ENCODE measurements at regions not wholly inside any gene's neighbourhood (a gene's known extent, or its start where the extent isn't known, plus 50 kb on each side); places are given as distances from the start of the nearest gene placed in this dataset.
"Not testable (repeated sequence)": the region's sequence is repeated elsewhere in the genome, so short reads cannot be mapped to it uniquely, and the experiment has no call there.

DNA sequence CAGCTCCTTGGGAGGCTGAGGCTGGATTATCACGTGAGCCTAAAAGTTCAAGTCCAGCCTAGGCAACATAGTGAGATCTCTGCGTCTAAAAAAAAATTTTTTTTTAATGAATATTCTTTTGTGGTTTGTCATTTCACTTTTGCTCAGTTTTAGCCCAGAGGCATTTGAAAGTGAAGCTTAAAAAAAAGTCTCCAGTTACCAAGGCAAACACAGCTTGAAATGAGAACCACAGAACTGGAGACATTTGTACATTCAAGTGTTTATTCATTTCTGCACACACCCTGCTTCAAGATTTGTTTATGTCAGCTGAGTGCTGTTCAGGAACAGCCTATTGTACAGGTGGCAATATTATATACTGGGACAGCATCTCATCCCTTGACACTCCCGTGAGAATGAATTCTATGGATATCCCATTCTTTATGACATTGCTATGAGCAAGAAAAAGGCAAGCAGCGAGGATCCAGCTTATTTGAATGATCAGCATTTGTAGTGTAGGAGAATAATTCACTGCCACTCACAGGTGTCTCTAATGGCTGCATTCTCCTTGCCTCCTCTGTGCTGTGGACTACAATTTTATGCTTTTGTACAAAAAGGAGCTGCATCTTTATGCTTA, 444.8 kb upstream of the GRM7 start:
- H3K27ac Mint-ChIP-seq = no peak overlapping the region
- peaks cover 4% of the 10 kb centered on the region for H3K4me1 Mint-ChIP-seq (ENCODE audit: unreplicated experiment)
- no peaks in the 10 kb centered on the region for H3K27me3 Mint-ChIP-seq
- TF ChIP-seq, protein P1, sequence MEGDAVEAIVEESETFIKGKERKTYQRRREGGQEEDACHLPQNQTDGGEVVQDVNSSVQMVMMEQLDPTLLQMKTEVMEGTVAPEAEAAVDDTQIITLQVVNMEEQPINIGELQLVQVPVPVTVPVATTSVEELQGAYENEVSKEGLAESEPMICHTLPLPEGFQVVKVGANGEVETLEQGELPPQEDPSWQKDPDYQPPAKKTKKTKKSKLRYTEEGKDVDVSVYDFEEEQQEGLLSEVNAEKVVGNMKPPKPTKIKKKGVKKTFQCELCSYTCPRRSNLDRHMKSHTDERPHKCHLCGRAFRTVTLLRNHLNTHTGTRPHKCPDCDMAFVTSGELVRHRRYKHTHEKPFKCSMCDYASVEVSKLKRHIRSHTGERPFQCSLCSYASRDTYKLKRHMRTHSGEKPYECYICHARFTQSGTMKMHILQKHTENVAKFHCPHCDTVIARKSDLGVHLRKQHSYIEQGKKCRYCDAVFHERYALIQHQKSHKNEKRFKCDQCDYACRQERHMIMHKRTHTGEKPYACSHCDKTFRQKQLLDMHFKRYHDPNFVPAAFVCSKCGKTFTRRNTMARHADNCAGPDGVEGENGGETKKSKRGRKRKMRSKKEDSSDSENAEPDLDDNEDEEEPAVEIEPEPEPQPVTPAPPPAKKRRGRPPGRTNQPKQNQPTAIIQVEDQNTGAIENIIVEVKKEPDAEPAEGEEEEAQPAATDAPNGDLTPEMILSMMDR (conservative IDR thresholded peaks at IDR 0.05) = no peak
- H3K9me3 Mint-ChIP-seq = peaks cover 5% of the 10 kb centered on the region
- no peak overlapping the region for H3K4me3 Mint-ChIP-seq
- DNase-seq (ENCODE audit: extremely low spot score, unreplicated experiment) = no peak
- H3K36me3 Mint-ChIP-seq = no peaks in the 10 kb centered on the region

DNA sequence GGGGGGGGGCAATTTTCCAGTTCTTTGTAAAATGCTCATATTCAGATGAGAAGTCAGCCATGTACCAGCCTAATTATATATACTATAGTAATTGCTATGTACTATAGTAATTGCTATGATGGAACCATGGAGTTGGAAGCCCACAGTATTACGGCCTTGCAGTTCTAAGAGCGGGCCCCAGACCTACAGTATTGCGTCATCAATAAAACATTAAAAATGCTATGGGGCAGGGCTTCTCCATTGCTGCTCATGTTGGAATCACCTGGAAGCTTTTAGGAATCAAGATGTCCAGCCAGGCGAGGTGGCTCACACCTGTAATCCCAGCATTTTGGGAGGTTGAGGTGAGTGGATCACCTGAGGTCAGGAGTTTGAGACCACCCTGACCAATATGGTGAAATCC, 443.7 kb upstream of the GRM7 start:
- H3K9me3 Mint-ChIP-seq = peaks cover 5% of the 10 kb centered on the region

DNA sequence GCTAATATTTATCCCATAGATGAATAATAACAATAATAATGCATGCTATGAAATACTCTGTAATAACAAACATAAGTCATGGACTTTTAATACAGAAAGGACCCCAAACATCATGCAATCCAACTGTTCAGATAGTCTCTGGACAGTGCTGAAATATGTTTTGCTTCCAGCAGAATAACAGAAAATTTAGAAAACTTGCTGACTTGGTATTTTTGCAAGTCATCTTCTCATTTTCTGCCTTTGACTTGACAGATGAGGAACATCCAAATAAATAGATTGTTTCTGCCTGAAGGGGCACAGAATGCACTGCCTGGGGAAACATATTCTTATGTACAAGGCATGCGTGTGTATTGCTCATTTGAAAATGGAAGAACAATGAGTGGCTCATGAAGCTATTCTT, 442.4 kb upstream of the GRM7 start:
- Mint-ChIP-seq H3K27me3 (no peaks in the 10 kb centered on the region), H3K36me3 (peaks cover 3% of the 10 kb centered on the region), H3K4me3 (no peak overlapping the region), H3K27ac (no peak overlapping the region), H3K9me3 (no peaks in the 10 kb centered on the region), H3K4me1 (ENCODE audit: unreplicated experiment) (peaks cover 4% of the 10 kb centered on the region)
- DNase-seq (ENCODE audit: extremely low spot score, unreplicated experiment) = no peak
- TF ChIP-seq, protein P1 (conservative IDR thresholded peaks at IDR 0.05) = no peak

More for the DNA sequence above, 443.7 kb upstream of the GRM7 start:
- DNase-seq (ENCODE audit: extremely low spot score, unreplicated experiment) = no peak
- H3K27ac Mint-ChIP-seq = no peak overlapping the region
- peaks cover 4% of the 10 kb centered on the region for H3K4me1 Mint-ChIP-seq (ENCODE audit: unreplicated experiment)
- H3K4me3 Mint-ChIP-seq = no peak overlapping the region
- TF ChIP-seq, protein P1 (conservative IDR thresholded peaks at IDR 0.05) = no peak
- H3K27me3 Mint-ChIP-seq = no peaks in the 10 kb centered on the region
- H3K36me3 Mint-ChIP-seq = no peaks in the 10 kb centered on the region

DNA sequence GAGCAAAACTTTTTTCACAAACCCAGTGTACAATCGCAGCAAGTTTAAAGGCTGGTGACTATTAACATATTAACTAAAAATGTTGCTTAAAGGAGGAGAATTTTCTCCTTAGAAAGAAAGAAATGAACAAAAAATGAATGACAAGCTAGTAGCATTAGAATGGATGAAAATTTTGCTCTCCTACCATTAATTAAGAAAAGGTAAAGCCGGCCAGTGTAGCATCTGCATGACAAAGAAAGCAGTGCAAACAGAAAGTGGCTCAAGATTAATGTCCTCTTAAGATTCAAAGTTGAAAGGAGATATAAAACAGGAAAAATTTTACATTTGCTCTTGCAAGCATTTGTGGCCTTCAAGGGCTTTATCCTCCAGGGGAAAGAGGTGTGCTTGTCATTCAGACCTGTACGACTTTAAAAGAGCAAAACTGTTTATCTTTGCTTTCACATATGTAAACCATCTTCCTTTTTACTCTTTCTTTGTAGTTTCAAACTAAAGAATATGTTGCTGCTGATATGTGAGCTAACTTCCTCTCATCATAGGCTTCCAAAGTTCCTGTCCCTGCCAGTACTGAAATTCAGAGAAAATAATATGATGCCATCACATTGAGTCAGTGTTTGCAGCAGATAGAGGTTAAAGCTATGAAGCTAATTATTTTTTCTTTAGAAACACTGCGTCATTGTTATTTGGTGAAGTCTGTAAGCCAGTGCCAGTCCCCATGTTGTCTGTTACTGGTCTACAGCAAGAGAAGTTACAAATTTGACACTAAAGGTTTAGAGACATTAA, 439.1 kb upstream of the GRM7 start:
- TF ChIP-seq, protein P1 (conservative IDR thresholded peaks at IDR 0.05) = no peak
- H3K27ac Mint-ChIP-seq = no peak overlapping the region
- no peak for DNase-seq (ENCODE audit: extremely low spot score, unreplicated experiment)
- H3K27me3 Mint-ChIP-seq = no peaks in the 10 kb centered on the region
- H3K36me3 Mint-ChIP-seq = peaks cover 10% of the 10 kb centered on the region
- H3K4me1 Mint-ChIP-seq (ENCODE audit: unreplicated experiment) = no peaks in the 10 kb centered on the region
- peaks cover 5% of the 10 kb centered on the region for H3K9me3 Mint-ChIP-seq
- no peak overlapping the region for H3K4me3 Mint-ChIP-seq

DNA sequence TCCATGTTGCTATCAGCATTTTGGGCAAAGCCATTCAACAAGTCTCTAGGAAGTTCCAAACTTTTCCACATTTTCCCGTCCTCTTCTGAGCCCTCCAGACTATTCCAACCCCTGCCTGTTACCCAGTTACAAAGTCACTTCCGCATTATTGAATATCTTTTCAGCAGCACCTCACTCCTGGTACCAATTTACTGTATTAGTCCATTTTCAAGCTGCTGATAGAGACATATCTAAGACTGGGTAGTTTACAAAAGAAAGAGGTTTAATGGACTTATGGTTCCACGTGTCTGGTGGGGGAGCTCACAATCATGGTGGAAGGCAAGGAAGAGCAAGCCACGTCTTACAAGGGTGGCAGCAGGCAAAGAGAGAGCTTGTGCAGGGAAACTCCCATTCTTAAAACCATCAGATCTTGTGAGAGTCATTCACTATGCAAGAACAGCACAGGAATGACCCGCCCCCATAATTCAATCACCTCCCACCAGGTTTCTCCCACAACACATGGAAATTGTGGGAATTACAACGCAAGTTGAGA, 435.6 kb upstream of the GRM7 start:
- TF ChIP-seq, protein P1 (conservative IDR thresholded peaks at IDR 0.05) = no peak
- H3K4me1 Mint-ChIP-seq (ENCODE audit: unreplicated experiment) = no peaks in the 10 kb centered on the region
- H3K27me3 Mint-ChIP-seq = no peaks in the 10 kb centered on the region
- H3K4me3 Mint-ChIP-seq = no peak overlapping the region
- no peak overlapping the region for H3K27ac Mint-ChIP-seq
- DNase-seq (ENCODE audit: extremely low spot score, unreplicated experiment) = no peak
- peaks cover 13% of the 10 kb centered on the region for H3K9me3 Mint-ChIP-seq
- peaks cover 10% of the 10 kb centered on the region for H3K36me3 Mint-ChIP-seq

DNA sequence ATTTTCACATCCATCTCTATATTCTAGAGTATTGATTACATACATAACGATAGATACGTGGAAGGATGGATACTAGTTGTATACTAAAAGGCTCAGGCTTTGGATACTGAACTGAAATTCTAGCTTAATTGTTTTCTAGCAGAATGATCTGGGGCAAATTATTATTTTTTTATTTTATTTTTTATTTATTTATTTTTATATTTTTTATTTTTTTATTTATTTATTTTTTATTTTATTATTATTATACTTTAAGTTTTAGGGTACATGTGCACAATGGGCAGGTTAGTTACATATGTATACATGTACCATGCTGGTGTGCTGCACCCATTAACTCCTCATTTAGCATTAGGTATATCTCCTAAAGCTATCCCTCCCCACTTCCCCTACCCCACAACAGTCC, 432.6 kb upstream of the GRM7 start:
- H3K4me1 Mint-ChIP-seq (ENCODE audit: unreplicated experiment); H3K27ac Mint-ChIP-seq; H3K27me3 Mint-ChIP-seq; DNase-seq (ENCODE audit: extremely low spot score, unreplicated experiment); H3K4me3 Mint-ChIP-seq; H3K36me3 Mint-ChIP-seq: not testable (repeated sequence)
- H3K9me3 Mint-ChIP-seq = peaks cover 13% of the 10 kb centered on the region
